HCT116 (cell line): ENCODE measurements at regions not wholly inside any gene's neighbourhood (a gene's known extent, or its start where the extent isn't known, plus 50 kb on each side); places are given as distances from the start of the nearest gene placed in this dataset.

Source experiments
- ATAC-seq: fragments of 200-7000 bp; cut with Tn5 transposase; 2 replicates; pipeline ENCODE4 v1.9.1; 2020; ENCODE audit warnings: mild to moderate bottlenecking, moderate library complexity
- BruUV-seq: library from RNA; stranded (reverse); fragments of 400-500 nt; replicated peaks from 2 replicates; lab custom pipeline; 2021; lab: Mats Ljungman, UMichigan
- CTCF ChIA-PET: fragments of 300-600 bp; sonication (Branson Sonifier 250); formaldehyde crosslinking; loops from one replicate; lab custom pipeline; 2021; ENCODE audit warnings: antibody characterized with exemption; lab: Charles Lee
- POLR2A ChIA-PET: fragments of 300-600, 350-600 bp; sonication (Branson Sonifier 250); formaldehyde crosslinking; loops from one replicate; lab custom pipeline; 2021; ENCODE audit warnings: antibody characterized with exemption; lab: Charles Lee
- RAD21 ChIA-PET, 2 experiments: fragments of 300-600 bp; sonication (Branson Sonifier 250); formaldehyde crosslinking; loops; one replicate each; lab custom pipeline; 2023; ENCODE audit warnings: low total read pairs in 2 of 2; ENCODE audit not compliant: uncharacterized antibody in 2 of 2, unreplicated experiment in 2 of 2, low non-redundant PET in 1 of 2; lab: Charles Lee
- DNase-seq: peaks from one replicate; pipeline ENCODE4 v3.0.0-alpha.2; 2010; ENCODE audit warnings: low read depth, low spot score
- H2AFZ ChIP-seq: fragments of 200-600 bp; shearing (Covaris generic), sonication (generic); 2 replicates; pipeline ENCODE4 v1.6.1; 2017; ENCODE audit warnings: low read depth, mixed run types, mixed read lengths, antibody characterized with exemption, low read length; ENCODE audit not compliant: poor library complexity, severe bottlenecking
- H3K27ac ChIP-seq: 2 replicates; pipeline ENCODE4 v1.5.1; 2012; ENCODE audit warnings: low read depth, low read length
- H3K27me3 ChIP-seq: fragments of 200-600 bp; sonication (generic); 2 replicates; pipeline ENCODE4 v1.6.1; 2016; ENCODE audit warnings: mixed run types, low read length, mixed read lengths; ENCODE audit not compliant: insufficient read depth
- H3K36me3 ChIP-seq, 2 experiments: fragments of 200-500 bp in 1 of 2; fragments of 200-600 bp in 1 of 2; sonication (Bioruptor generic) in 1 of 2; sonication (generic) in 1 of 2; 2 replicates each; pipeline versions ENCODE4 v1.5.1 to v1.6.1; 2014 to 2016; ENCODE audit warnings: low read length in 2 of 2, inconsistent platforms in 1 of 2, mixed read lengths in 1 of 2, mixed run types in 1 of 2; ENCODE audit not compliant: insufficient read depth in 2 of 2, control insufficient read depth in 1 of 2
- H3K4me1 ChIP-seq, 2 experiments: fragments of 200-600 bp in 1 of 2; sonication (generic) in 1 of 2; 2 replicates each; pipeline versions ENCODE4 v1.5.1 to v1.6.1; 2012 to 2017; ENCODE audit warnings: low read length in 2 of 2, inconsistent platforms in 1 of 2, mild to moderate bottlenecking in 1 of 2, mixed read lengths in 1 of 2, mixed run types in 1 of 2, moderate library complexity in 1 of 2; ENCODE audit not compliant: insufficient read depth in 2 of 2, control insufficient read depth in 1 of 2
- H3K4me2 ChIP-seq: fragments of 200-600 bp; sonication (generic); 2 replicates; pipeline ENCODE4 v1.6.1; 2017; ENCODE audit warnings: mixed run types, low read length, mixed read lengths
- H3K4me3 ChIP-seq, 2 experiments: fragments of 200-600 bp in 1 of 2; sonication (generic) in 1 of 2; replicated peaks in 1 of 2; 2 replicates each; pipeline ENCODE4 v1.5.1; 2011 to 2016; ENCODE audit warnings: low read length in 2 of 2, control low read depth in 1 of 2, low read depth in 1 of 2, mild to moderate bottlenecking in 1 of 2, mixed read lengths in 1 of 2, mixed run types in 1 of 2
- H3K79me2 ChIP-seq: fragments of 200-600 bp; sonication (generic); 2 replicates; pipeline ENCODE4 v1.6.1; 2017; ENCODE audit warnings: mild to moderate bottlenecking, mixed run types, low read length, moderate library complexity, mixed read lengths; ENCODE audit not compliant: insufficient read depth
- H3K9ac ChIP-seq: fragments of 200-600 bp; sonication (generic); 2 replicates; pipeline ENCODE4 v1.6.1; 2016; ENCODE audit warnings: low read length, mixed read lengths
- H3K9me2 ChIP-seq: fragments of 200-600 bp; sonication (generic), shearing (Covaris generic); 2 replicates; pipeline ENCODE4 v1.6.1; 2017; ENCODE audit warnings: mixed run types, mild to moderate bottlenecking, moderate library complexity; ENCODE audit not compliant: insufficient read depth
- H3K9me3 ChIP-seq, 2 experiments: fragments of 200-500 bp in 1 of 2; fragments of 200-600 bp in 1 of 2; sonication (Bioruptor generic) in 1 of 2; sonication (generic) in 1 of 2; 2 replicates each; pipeline ENCODE4 v1.6.1; 2014 to 2017; ENCODE audit warnings: low read length in 2 of 2, mixed read lengths in 2 of 2, inconsistent platforms in 1 of 2, low read depth in 1 of 2, mild to moderate bottlenecking in 1 of 2, mixed run types in 1 of 2, moderate library complexity in 1 of 2; ENCODE audit not compliant: control insufficient read depth in 1 of 2, insufficient read depth in 1 of 2
- H4K20me1 ChIP-seq: fragments of 200-600 bp; sonication (generic), shearing (Covaris generic); 2 replicates; pipeline ENCODE4 v1.6.1; 2017; ENCODE audit warnings: mixed run types, mild to moderate bottlenecking, moderate library complexity; ENCODE audit not compliant: insufficient read depth
- CTCF ChIP-seq, 3 experiments: fragments of 200-600 bp in 1 of 3; sonication (generic) in 1 of 3; IDR thresholded peaks in 2 of 3; conservative IDR thresholded peaks in 1 of 3; 2 replicates each; pipeline ENCODE4 v1.5.1; 2012 to 2017; ENCODE audit warnings: low read depth in 2 of 3, low read length in 2 of 3, antibody characterized with exemption in 1 of 3, borderline replicate concordance in 1 of 3, control low read depth in 1 of 3, mild to moderate bottlenecking in 1 of 3, mixed read lengths in 1 of 3, mixed run types in 1 of 3, moderate library complexity in 1 of 3; ENCODE audit not compliant: insufficient read depth in 1 of 3
- EGR1 ChIP-seq: IDR thresholded peaks from 2 replicates; pipeline ENCODE4 v1.6.1; 2012; ENCODE audit warnings: low read depth
- FOSL1 ChIP-seq: IDR thresholded peaks from 2 replicates; pipeline ENCODE4 v1.6.1; 2012; ENCODE audit warnings: low read depth
- MAX ChIP-seq: IDR thresholded peaks from 2 replicates; pipeline ENCODE4 v1.6.1; 2012
- SRF ChIP-seq: IDR thresholded peaks from 2 replicates; pipeline ENCODE4 v1.6.1; 2012; ENCODE audit warnings: low read depth
- intact Hi-C: fragments of 100-400 bp; cut with micrococcal nuclease; formaldehyde crosslinking; loops from 2 replicates; pipeline ENCODE4 v1.10.0; 2022
- TF ChIP-seq, protein P1 (sequence below): IDR thresholded peaks from 2 replicates; pipeline ENCODE4 v1.6.1; 2012; ENCODE audit warnings: low read depth

DNA sequence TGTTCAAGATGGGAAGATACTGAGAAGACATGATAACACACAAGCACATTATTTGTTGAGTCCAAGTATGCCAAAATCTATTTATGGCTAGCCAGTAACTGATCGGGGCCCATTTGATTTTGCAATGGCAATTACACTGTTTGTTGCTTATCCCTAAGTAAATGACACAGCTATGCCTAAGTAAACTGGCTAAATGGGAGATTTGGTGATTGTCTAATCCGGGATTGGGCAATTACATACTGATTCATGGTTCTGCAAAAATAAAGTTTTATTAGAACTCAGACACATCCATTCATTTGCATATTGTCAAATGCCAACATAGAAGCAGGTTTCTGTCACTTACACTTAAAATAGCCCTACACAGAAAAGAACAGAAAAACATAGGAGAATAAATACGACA, 140.2 kb upstream of the TBL1X start (continued):
- TF ChIP-seq, protein P1, sequence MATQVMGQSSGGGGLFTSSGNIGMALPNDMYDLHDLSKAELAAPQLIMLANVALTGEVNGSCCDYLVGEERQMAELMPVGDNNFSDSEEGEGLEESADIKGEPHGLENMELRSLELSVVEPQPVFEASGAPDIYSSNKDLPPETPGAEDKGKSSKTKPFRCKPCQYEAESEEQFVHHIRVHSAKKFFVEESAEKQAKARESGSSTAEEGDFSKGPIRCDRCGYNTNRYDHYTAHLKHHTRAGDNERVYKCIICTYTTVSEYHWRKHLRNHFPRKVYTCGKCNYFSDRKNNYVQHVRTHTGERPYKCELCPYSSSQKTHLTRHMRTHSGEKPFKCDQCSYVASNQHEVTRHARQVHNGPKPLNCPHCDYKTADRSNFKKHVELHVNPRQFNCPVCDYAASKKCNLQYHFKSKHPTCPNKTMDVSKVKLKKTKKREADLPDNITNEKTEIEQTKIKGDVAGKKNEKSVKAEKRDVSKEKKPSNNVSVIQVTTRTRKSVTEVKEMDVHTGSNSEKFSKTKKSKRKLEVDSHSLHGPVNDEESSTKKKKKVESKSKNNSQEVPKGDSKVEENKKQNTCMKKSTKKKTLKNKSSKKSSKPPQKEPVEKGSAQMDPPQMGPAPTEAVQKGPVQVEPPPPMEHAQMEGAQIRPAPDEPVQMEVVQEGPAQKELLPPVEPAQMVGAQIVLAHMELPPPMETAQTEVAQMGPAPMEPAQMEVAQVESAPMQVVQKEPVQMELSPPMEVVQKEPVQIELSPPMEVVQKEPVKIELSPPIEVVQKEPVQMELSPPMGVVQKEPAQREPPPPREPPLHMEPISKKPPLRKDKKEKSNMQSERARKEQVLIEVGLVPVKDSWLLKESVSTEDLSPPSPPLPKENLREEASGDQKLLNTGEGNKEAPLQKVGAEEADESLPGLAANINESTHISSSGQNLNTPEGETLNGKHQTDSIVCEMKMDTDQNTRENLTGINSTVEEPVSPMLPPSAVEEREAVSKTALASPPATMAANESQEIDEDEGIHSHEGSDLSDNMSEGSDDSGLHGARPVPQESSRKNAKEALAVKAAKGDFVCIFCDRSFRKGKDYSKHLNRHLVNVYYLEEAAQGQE, result no peak
- no peak for TF ChIP-seq CTCF (IDR thresholded peaks at IDR 0.05 in 2 of 3, conservative IDR thresholded peaks at IDR 0.05 in 1 of 3; ENCODE audit: borderline replicate concordance in 1 of 3, insufficient read depth in 1 of 3, low read depth in 2 of 3, low read length in 2 of 3)

- ChIA-PET CTCF (no interaction called here), RAD21 (no interaction called here), POLR2A (no interaction called here)
- Histone ChIP-seq H3K27ac (no peak overlapping the region), H3K4me3 (no peak overlapping the region), H3K36me3 (no peaks in the 10 kb centered on the region), H3K79me2 (no peaks in the 10 kb centered on the region), H4K20me1 (no peaks in the 10 kb centered on the region), H3K4me2 (no peak overlapping the region), H2AFZ (no peak overlapping the region), H3K27me3 (no peaks in the 10 kb centered on the region), H3K9me2 (no peaks in the 10 kb centered on the region), H3K9me3 (no peaks in the 10 kb centered on the region), H3K9ac (no peak overlapping the region), H3K4me1 (no peaks in the 10 kb centered on the region)
- TF ChIP-seq EGR1 (no peak), FOSL1 (no peak), MAX (no peak), SRF (no peak)
- intact Hi-C loops, result no loop called here
- no peak for DNase-seq
- ATAC-seq, result no peak
- BruUV-seq, result no TSS peak
Measured at GRCh38 chrX:9326369-9326768, 138.5 kb upstream of the TBL1X start.
